CD14-positive monocyte (primary cell): ENCODE measurements at regions not wholly inside any gene's neighbourhood (a gene's known extent, or its start where the extent isn't known, plus 50 kb on each side); places are given as distances from the start of the nearest gene placed in this dataset.

ENCODE experiments used
- DNase-seq, 3 donors: peaks; one replicate each; pipeline ENCODE4 v3.0.0-alpha.2; 2011 to 2022
- H2AFZ ChIP-seq: 2 replicates; pipeline ENCODE4 v1.6.0; 2012; ENCODE audit warnings: mild to moderate bottlenecking, low read depth, low read length, inconsistent platforms; ENCODE audit not compliant: insufficient read depth, poor library complexity, severe bottlenecking
- H3K27ac ChIP-seq, 2 donors: 1 replicate in 1 of 2; 2 replicates in 1 of 2; pipeline ENCODE4 v1.5.1; 2012 to 2013; ENCODE audit warnings: low read length in 2 of 2, control low read depth in 1 of 2, inconsistent platforms in 1 of 2, low read depth in 1 of 2, mild to moderate bottlenecking in 1 of 2
- H3K27me3 ChIP-seq, 2 donors: one replicate each; pipeline versions ENCODE4 v1.6.0 to v1.6.1; 2011 to 2013; ENCODE audit warnings: low read length in 2 of 2; ENCODE audit not compliant: control insufficient read depth in 2 of 2, insufficient read depth in 2 of 2
- H3K36me3 ChIP-seq, 2 donors: replicated peaks in 1 of 2; 1 replicate in 1 of 2; 2 replicates in 1 of 2; pipeline versions ENCODE4 v1.5.1 to v1.6.1; 2012 to 2013; ENCODE audit warnings: low read length in 2 of 2, control low read depth in 1 of 2, inconsistent platforms in 1 of 2, mild to moderate bottlenecking in 1 of 2; ENCODE audit not compliant: insufficient read depth in 2 of 2, control insufficient read depth in 1 of 2
- H3K4me1 ChIP-seq, 2 donors: 1 replicate in 1 of 2; 2 replicates in 1 of 2; pipeline versions ENCODE4 v1.5.1 to v1.6.1; 2012 to 2013; ENCODE audit warnings: low read length in 2 of 2, control low read depth in 1 of 2, inconsistent platforms in 1 of 2, mild to moderate bottlenecking in 1 of 2, moderate library complexity in 1 of 2; ENCODE audit not compliant: insufficient read depth in 2 of 2, control insufficient read depth in 1 of 2
- H3K4me2 ChIP-seq: replicated peaks from 2 replicates; pipeline ENCODE3; 2012; ENCODE audit warnings: low read length, moderate library complexity, mild to moderate bottlenecking; ENCODE audit not compliant: poor library complexity, severe bottlenecking; ENCODE audit errors: extremely low read depth
- H3K4me3 ChIP-seq, 3 experiments: fragments of 200-600 bp in 1 of 3; sonication (generic) in 1 of 3; replicated peaks in 1 of 3; 1 replicate in 2 of 3; 2 replicates in 1 of 3; pipeline ENCODE4 v1.5.1; 2011 to 2013; ENCODE audit warnings: low read length in 3 of 3, mild to moderate bottlenecking in 3 of 3, control low read depth in 2 of 3, low read depth in 2 of 3, inconsistent platforms in 1 of 3, moderate library complexity in 1 of 3
- H3K79me2 ChIP-seq: 2 replicates; pipeline ENCODE4 v1.6.0; 2012; ENCODE audit warnings: mild to moderate bottlenecking, control low read depth, inconsistent platforms, low read length, moderate library complexity; ENCODE audit not compliant: insufficient read depth
- H3K9ac ChIP-seq: 2 replicates; pipeline ENCODE4 v1.6.0; 2017; ENCODE audit warnings: low read length, mild to moderate bottlenecking; ENCODE audit not compliant: insufficient read depth, poor library complexity, severe bottlenecking
- H3K9me3 ChIP-seq, 2 donors: replicated peaks in 1 of 2; 1 replicate in 1 of 2; 2 replicates in 1 of 2; pipeline versions ENCODE4 v1.5.1 to v1.6.1; 2012 to 2013; ENCODE audit warnings: low read length in 2 of 2, control low read depth in 1 of 2; ENCODE audit not compliant: control insufficient read depth in 1 of 2, insufficient read depth in 1 of 2
- H4K20me1 ChIP-seq: 2 replicates; pipeline ENCODE4 v1.6.0; 2012; ENCODE audit warnings: mild to moderate bottlenecking, low read length, control low read depth, moderate library complexity; ENCODE audit not compliant: insufficient read depth
- H3K27ac Mint-ChIP-seq, 7 donors: one replicate each; pipeline ENCODE4 v1.8.0; 2020; ENCODE audit warnings: mild to moderate bottlenecking in 7 of 7, mixed read lengths in 7 of 7, moderate library complexity in 6 of 7, inconsistent platforms in 2 of 7
- H3K27me3 Mint-ChIP-seq, 3 donors: one replicate each; pipeline ENCODE4 v1.8.0; 2021 to 2022; ENCODE audit warnings: low read depth in 3 of 3, mild to moderate bottlenecking in 3 of 3, mixed read lengths in 3 of 3, moderate library complexity in 3 of 3, inconsistent platforms in 1 of 3
- H3K36me3 Mint-ChIP-seq, 2 donors: one replicate each; pipeline ENCODE4 v1.8.0; 2020; ENCODE audit warnings: mixed read lengths in 2 of 2, inconsistent platforms in 1 of 2, mild to moderate bottlenecking in 1 of 2
- H3K4me1 Mint-ChIP-seq: one replicate; pipeline ENCODE4 v1.8.0; 2020; ENCODE audit warnings: mild to moderate bottlenecking, mixed read lengths
- H3K4me3 Mint-ChIP-seq, 2 donors: one replicate each; pipeline ENCODE4 v1.8.0; 2020; ENCODE audit warnings: mild to moderate bottlenecking in 2 of 2, mixed read lengths in 2 of 2, moderate library complexity in 1 of 2
- H3K9me3 Mint-ChIP-seq, 7 donors: one replicate each; pipeline ENCODE4 v1.8.0; 2020 to 2022; ENCODE audit warnings: mixed read lengths in 7 of 7, mild to moderate bottlenecking in 6 of 7, moderate library complexity in 6 of 7, inconsistent platforms in 2 of 7
- WGBS: methylation state at CpG from one replicate; pipeline ENCODE4 v1.1.5; 2013; ENCODE audit warnings: missing lambda C conversion rate; ENCODE audit not compliant: insufficient coverage; 5-methylcytosine and 5-hydroxymethylcytosine counted together
- intact Hi-C, 2 donors: fragments of 100-400 bp; cut with micrococcal nuclease; formaldehyde crosslinking; loops; one replicate each; pipeline versions ENCODE4 v1.15.0 to v1.15.1; 2023
- TF ChIP-seq, protein P1 (sequence below): fragments of 200-600 bp; IDR thresholded peaks from one replicate; pipeline ENCODE4 v1.8.0; 2022; ENCODE audit warnings: antibody characterized with exemption, mild to moderate bottlenecking

- Histone ChIP-seq H3K9ac (no peak overlapping the region), H3K79me2 (no peaks in the 10 kb centered on the region), H3K4me3 (no peak overlapping the region), H2AFZ (no peak overlapping the region), H3K27ac (no peak overlapping the region), H3K27me3 (no peaks in the 10 kb centered on the region), H3K4me1 (no peaks in the 10 kb centered on the region), H3K4me2 (no peak overlapping the region), H3K36me3 (no peaks in the 10 kb centered on the region), H4K20me1 (no peaks in the 10 kb centered on the region), H3K9me3 (no peaks in the 10 kb centered on the region)
- Mint-ChIP-seq H3K27me3 (peaks cover 0 to 3% (median 1%) of the 10 kb centered on the region in 3 donors), H3K4me1 (no peaks in the 10 kb centered on the region), H3K27ac (no peak overlapping the region), H3K4me3 (no peak overlapping the region), H3K9me3 (peaks cover 0 to 11% (median 2%) of the 10 kb centered on the region in 7 donors), H3K36me3 (no peaks in the 10 kb centered on the region)
- intact Hi-C loops: no loop called here
- no peak for DNase-seq
- WGBS: 100% methylated on average over 2 of the region's 3 CpGs
- TF ChIP-seq, protein P1, sequence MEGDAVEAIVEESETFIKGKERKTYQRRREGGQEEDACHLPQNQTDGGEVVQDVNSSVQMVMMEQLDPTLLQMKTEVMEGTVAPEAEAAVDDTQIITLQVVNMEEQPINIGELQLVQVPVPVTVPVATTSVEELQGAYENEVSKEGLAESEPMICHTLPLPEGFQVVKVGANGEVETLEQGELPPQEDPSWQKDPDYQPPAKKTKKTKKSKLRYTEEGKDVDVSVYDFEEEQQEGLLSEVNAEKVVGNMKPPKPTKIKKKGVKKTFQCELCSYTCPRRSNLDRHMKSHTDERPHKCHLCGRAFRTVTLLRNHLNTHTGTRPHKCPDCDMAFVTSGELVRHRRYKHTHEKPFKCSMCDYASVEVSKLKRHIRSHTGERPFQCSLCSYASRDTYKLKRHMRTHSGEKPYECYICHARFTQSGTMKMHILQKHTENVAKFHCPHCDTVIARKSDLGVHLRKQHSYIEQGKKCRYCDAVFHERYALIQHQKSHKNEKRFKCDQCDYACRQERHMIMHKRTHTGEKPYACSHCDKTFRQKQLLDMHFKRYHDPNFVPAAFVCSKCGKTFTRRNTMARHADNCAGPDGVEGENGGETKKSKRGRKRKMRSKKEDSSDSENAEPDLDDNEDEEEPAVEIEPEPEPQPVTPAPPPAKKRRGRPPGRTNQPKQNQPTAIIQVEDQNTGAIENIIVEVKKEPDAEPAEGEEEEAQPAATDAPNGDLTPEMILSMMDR: no peak
These were observed 229.0 kb downstream of the SOX2 start for GRCh38 chr3:181940703-181941102.

DNA sequence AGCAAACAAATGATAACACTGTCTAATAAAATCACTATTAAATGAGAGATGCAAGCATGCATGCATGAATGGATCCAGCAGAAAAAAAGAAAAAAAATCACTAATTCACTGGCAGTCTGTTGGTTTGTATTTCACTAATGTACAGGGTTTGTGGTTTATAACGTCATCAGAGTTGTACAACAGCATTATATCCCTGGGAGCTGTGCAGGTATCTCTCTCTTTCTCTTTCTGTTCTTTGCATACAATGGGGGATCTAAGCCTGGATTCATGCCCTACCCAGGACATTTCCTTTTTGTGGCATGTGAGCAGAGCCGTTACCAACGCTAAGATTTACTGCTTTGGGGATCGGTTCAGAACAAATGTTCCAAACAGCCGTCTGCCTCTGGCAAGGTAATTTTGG is 229.5 kb downstream of the SOX2 start:
- no peak overlapping the region for H3K4me3 Mint-ChIP-seq
- no peak overlapping the region for H3K27ac ChIP-seq

More for the DNA sequence above, 229.5 kb downstream of the SOX2 start:
- H3K36me3 ChIP-seq: no peaks in the 10 kb centered on the region
- Mint-ChIP-seq H3K9me3 (peaks cover 0 to 14% (median 2%) of the 10 kb centered on the region in 7 donors), H3K36me3 (no peaks in the 10 kb centered on the region), H3K27me3 (peaks cover 0 to 3% (median 1%) of the 10 kb centered on the region in 3 donors), H3K4me1 (no peaks in the 10 kb centered on the region), H3K27ac (no peak overlapping the region)
- no peaks in the 10 kb centered on the region for H3K9me3 ChIP-seq
- no peaks in the 10 kb centered on the region for H4K20me1 ChIP-seq
- H3K79me2 ChIP-seq: no peaks in the 10 kb centered on the region
- intact Hi-C loops: no loop called here
- H3K4me3 ChIP-seq: no peak overlapping the region
- no peak overlapping the region for H2AFZ ChIP-seq
- TF ChIP-seq, protein P1: no peak
- H3K9ac ChIP-seq: no peak overlapping the region
- no peaks in the 10 kb centered on the region for H3K27me3 ChIP-seq
- no peaks in the 10 kb centered on the region for H3K4me1 ChIP-seq
- no peak for DNase-seq
- H3K4me2 ChIP-seq: no peak overlapping the region
- 2% methylated on average over 4 of the region's 5 CpGs for WGBS
